GM12878 (cell line): ENCODE measurements at regions not wholly inside any gene's neighbourhood (a gene's known extent, or its start where the extent isn't known, plus 50 kb on each side); places are given as distances from the start of the nearest gene placed in this dataset.

ENCODE experiments used
- ATAC-seq: fragments of 200-7000 bp; cut with Tn5 transposase; 3 replicates; pipeline ENCODE4 v1.9.1; 2020; ENCODE audit warnings: mild to moderate bottlenecking, moderate library complexity
- BruUV-seq: library from RNA; stranded (reverse); fragments of 400-500 nt; replicated peaks from 2 replicates; lab custom pipeline; 2021; lab: Mats Ljungman, UMichigan
- CTCF ChIA-PET: fragments of 300-600 bp; sonication (Branson Sonifier 250); formaldehyde crosslinking; extraction: SDS; loops from one replicate; lab custom pipeline; 2021; ENCODE audit warnings: inconsistent platforms; lab: Yijun Ruan, JAX
- POLR2A ChIA-PET: fragments of 350-600 bp; formaldehyde crosslinking; extraction: SDS; loops from one replicate; lab custom pipeline; 2021; ENCODE audit warnings: inconsistent platforms; lab: Charles Lee
- RAD21 ChIA-PET: fragments of 300-600 bp; sonication (Branson Sonifier 250); formaldehyde crosslinking; loops from one replicate; lab custom pipeline; 2023; ENCODE audit warnings: antibody characterized with exemption; ENCODE audit not compliant: unreplicated experiment; lab: Charles Lee
- SMC1A ChIA-PET: fragments of 300-600 bp; sonication (Branson Sonifier 250); formaldehyde crosslinking; loops from one replicate; lab custom pipeline; 2023; ENCODE audit not compliant: unreplicated experiment, uncharacterized antibody; lab: Charles Lee
- DNase-seq: peaks from one replicate; pipeline ENCODE4 v3.0.0-alpha.2; 2011; ENCODE audit warnings: low read depth, low spot score
- FAIRE-seq: peaks from 3 replicates; lab custom pipeline; 2011; peaks lifted over from hg19 to GRCh38; lab: Jason Lieb, UNC
- H2AFZ ChIP-seq: 2 replicates; pipeline ENCODE4 v1.6.0; 2011; ENCODE audit warnings: low read depth, low read length, control low read depth; ENCODE audit not compliant: control insufficient read depth
- H3K27ac ChIP-seq: 2 replicates; pipeline ENCODE4 v1.5.1; 2011; ENCODE audit warnings: control low read depth; ENCODE audit not compliant: control insufficient read depth, insufficient read depth
- H3K27me3 ChIP-seq, 2 experiments: replicated peaks in 1 of 2; 2 replicates each; pipeline versions ENCODE4 v1.6.0 to v1.6.1; 2011; ENCODE audit warnings: low read length in 1 of 2; ENCODE audit not compliant: control insufficient read depth in 2 of 2, insufficient read depth in 2 of 2
- H3K36me3 ChIP-seq, 2 experiments: 2 replicates each; pipeline ENCODE4 v1.5.1; 2011; ENCODE audit warnings: low read length in 1 of 2; ENCODE audit not compliant: control insufficient read depth in 2 of 2, insufficient read depth in 2 of 2
- H3K4me1 ChIP-seq: 2 replicates; pipeline ENCODE4 v1.6.1; 2011; ENCODE audit warnings: mild to moderate bottlenecking, low read length, moderate library complexity, mixed read lengths; ENCODE audit not compliant: control insufficient read depth, insufficient read depth
- H3K4me2 ChIP-seq: 2 replicates; pipeline ENCODE4 v1.6.0; 2011; ENCODE audit warnings: control low read depth; ENCODE audit not compliant: control insufficient read depth, insufficient read depth
- H3K4me3 ChIP-seq: fragments of 200-600 bp; sonication (generic); 2 replicates; pipeline ENCODE4 v1.5.1; 2016
- H3K79me2 ChIP-seq: 2 replicates; pipeline ENCODE4 v1.6.0; 2011; ENCODE audit warnings: low read length; ENCODE audit not compliant: control insufficient read depth, insufficient read depth
- H3K9ac ChIP-seq: 2 replicates; pipeline ENCODE4 v1.8.0; 2011; ENCODE audit warnings: low read length, control low read depth, mixed read lengths; ENCODE audit not compliant: control insufficient read depth, insufficient read depth
- H3K9me3 ChIP-seq: replicated peaks from 3 replicates; pipeline ENCODE4 v1.5.1; 2011; ENCODE audit warnings: mild to moderate bottlenecking, low read length; ENCODE audit not compliant: control insufficient read depth, insufficient read depth
- H4K20me1 ChIP-seq: 2 replicates; pipeline ENCODE4 v1.6.0; 2011; ENCODE audit not compliant: control insufficient read depth, insufficient read depth
- BMI1 ChIP-seq: fragments of 450-650 bp; IDR thresholded peaks from 2 replicates; pipeline ENCODE4 v1.6.1; 2016; ENCODE audit warnings: mild to moderate bottlenecking, moderate library complexity, borderline replicate concordance
- CHD2 ChIP-seq: IDR thresholded peaks from 2 replicates; pipeline ENCODE4 v1.6.1; 2011; ENCODE audit warnings: low read depth, low read length, improper control_type of control experiment, borderline replicate concordance
- CREM ChIP-seq: IDR thresholded peaks from 2 replicates; pipeline ENCODE4 v1.6.1; 2014; ENCODE audit warnings: antibody characterized with exemption, low read depth
- FOXK2 ChIP-seq: fragments of 450-650 bp; IDR thresholded peaks from 2 replicates; pipeline ENCODE4 v1.6.1; 2017; ENCODE audit warnings: mild to moderate bottlenecking, moderate library complexity
- GABPA ChIP-seq: IDR thresholded peaks from 2 replicates; pipeline ENCODE4 v1.6.1; 2014; ENCODE audit warnings: antibody characterized with exemption, low read depth, mild to moderate bottlenecking, inconsistent platforms
- HCFC1 ChIP-seq: fragments of 150-350 bp; IDR thresholded peaks from 2 replicates; pipeline ENCODE4 v1.6.1; 2014; ENCODE audit warnings: low read length
- IKZF2 ChIP-seq, 2 experiments: fragments of 450-650 bp; IDR thresholded peaks; 2 replicates each; pipeline ENCODE4 v1.6.1; 2017; ENCODE audit warnings: mild to moderate bottlenecking in 2 of 2, moderate library complexity in 2 of 2
- KAT2A ChIP-seq: conservative IDR thresholded peaks from 2 replicates; pipeline ENCODE4 v1.6.1; 2011; ENCODE audit warnings: low read depth, low read length; ENCODE audit not compliant: control insufficient read depth
- MEF2B ChIP-seq: fragments of 450-650 bp; IDR thresholded peaks from 2 replicates; pipeline ENCODE4 v1.6.1; 2018; ENCODE audit warnings: mild to moderate bottlenecking, moderate library complexity; ENCODE audit not compliant: partially characterized antibody, poor library complexity, severe bottlenecking
- MTA2 ChIP-seq: fragments of 450-650 bp; IDR thresholded peaks from 2 replicates; pipeline ENCODE4 v1.6.1; 2016; ENCODE audit warnings: low read depth, mild to moderate bottlenecking, moderate library complexity
- MTA3 ChIP-seq: IDR thresholded peaks from 2 replicates; pipeline ENCODE4 v1.6.1; 2012; ENCODE audit warnings: low read length, inconsistent platforms, borderline replicate concordance
- MYB ChIP-seq: fragments of 150-350 bp; IDR thresholded peaks from 2 replicates; pipeline ENCODE4 v1.6.1; 2014; ENCODE audit warnings: mild to moderate bottlenecking, low read depth, low read length, borderline replicate concordance
- NFIC ChIP-seq: IDR thresholded peaks from 2 replicates; pipeline ENCODE4 v1.6.1; 2012; ENCODE audit warnings: low read depth, mild to moderate bottlenecking, inconsistent platforms, low read length, moderate library complexity
- NFYB ChIP-seq: IDR thresholded peaks from 2 replicates; pipeline ENCODE4 v1.6.1; 2011; ENCODE audit warnings: low read depth, mild to moderate bottlenecking, low read length, improper control_type of control experiment, moderate library complexity; ENCODE audit not compliant: insufficient read depth
- PML ChIP-seq: IDR thresholded peaks from 2 replicates; pipeline ENCODE4 v1.6.1; 2012; ENCODE audit warnings: low read length, inconsistent platforms
- POLR2AphosphoS2 ChIP-seq: IDR thresholded peaks from 2 replicates; pipeline ENCODE4 v1.6.1; 2011; ENCODE audit warnings: low read depth, mild to moderate bottlenecking, low read length, improper control_type of control experiment, moderate library complexity
- SMAD5 ChIP-seq: IDR thresholded peaks from 2 replicates; pipeline ENCODE4 v1.6.1; 2016; ENCODE audit warnings: antibody characterized with exemption, low read depth
- SP1 ChIP-seq: IDR thresholded peaks from one replicate; pipeline ENCODE4 v1.6.1; 2011; ENCODE audit warnings: low read depth, low read length
- SREBF1 ChIP-seq: IDR thresholded peaks from 2 replicates; pipeline ENCODE4 v1.6.1; 2012; ENCODE audit warnings: mild to moderate bottlenecking, low read length
- TBL1XR1 ChIP-seq: IDR thresholded peaks from 2 replicates; pipeline ENCODE4 v1.6.1; 2012; ENCODE audit warnings: low read depth, low read length, improper control_type of control experiment
- YBX1 ChIP-seq: fragments of 450-650 bp; IDR thresholded peaks from 2 replicates; pipeline ENCODE4 v1.6.1; 2016; ENCODE audit warnings: antibody characterized with exemption
- ZNF24 ChIP-seq: fragments of 450-650 bp; IDR thresholded peaks from 2 replicates; pipeline ENCODE4 v1.6.1; 2017; ENCODE audit warnings: antibody characterized with exemption, mild to moderate bottlenecking
- ZNF274 ChIP-seq: IDR thresholded peaks from one replicate; pipeline ENCODE4 v1.8.0; 2011; ENCODE audit not compliant: insufficient read length, insufficient read depth
- ZNF384 ChIP-seq: IDR thresholded peaks from 2 replicates; pipeline ENCODE4 v1.6.1; 2012; ENCODE audit warnings: low read depth, mild to moderate bottlenecking, low read length, improper control_type of control experiment, borderline replicate concordance
- WGBS: methylation state at CpG from one replicate; pipeline ENCODE4 v1.1.6; 2016; ENCODE audit warnings: low lambda C conversion rate; ENCODE audit not compliant: insufficient replicate concordance, insufficient coverage; ENCODE audit errors: missing lambda C conversion rate; 5-methylcytosine and 5-hydroxymethylcytosine counted together
- in situ Hi-C: fragments of 300-500 bp; cut with MboI; formaldehyde crosslinking; loops from 9 replicates; pipeline ENCODE4 v1.14.3; 2018; ENCODE audit warnings: mixed read lengths
- intact Hi-C: fragments of 100-400 bp; cut with micrococcal nuclease; formaldehyde crosslinking; loops from one replicate; pipeline ENCODE4 v1.14.2; 2022; ENCODE audit not compliant: unreplicated experiment
- TF ChIP-seq, protein P1 (sequence below): fragments of 450-650 bp; IDR thresholded peaks from 2 replicates; pipeline ENCODE4 v1.6.1; 2017; ENCODE audit warnings: mild to moderate bottlenecking
- TF ChIP-seq, protein P2 (sequence below): IDR thresholded peaks from 2 replicates; pipeline ENCODE4 v1.6.1; 2012; ENCODE audit warnings: low read depth, low read length, improper control_type of control experiment

DNA sequence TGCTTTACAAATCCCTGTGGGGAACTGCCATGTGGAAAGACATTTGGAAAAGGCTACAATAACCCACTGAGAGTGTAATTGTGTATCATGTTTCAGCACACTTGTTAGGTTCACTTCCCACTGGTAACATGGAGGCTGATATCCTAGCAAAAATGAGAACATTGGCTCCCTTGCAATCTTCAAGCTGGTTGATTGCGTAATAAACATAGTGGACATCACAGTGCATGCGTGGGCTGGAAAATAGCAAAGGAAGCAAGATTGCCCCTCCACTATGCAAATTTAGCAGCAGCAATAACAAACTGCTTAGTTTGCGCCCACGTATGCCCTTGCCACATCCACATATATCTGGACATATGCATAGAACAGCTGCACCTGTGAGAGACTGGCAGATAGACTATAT lies 410.2 kb downstream of the MEI4 start (continued):
- TF ChIP-seq CHD2 (no peak), SMAD5 (no peak), MYB (no peak), NFIC (no peak), FOXK2 (no peak), SREBF1 (no peak)

DNA sequence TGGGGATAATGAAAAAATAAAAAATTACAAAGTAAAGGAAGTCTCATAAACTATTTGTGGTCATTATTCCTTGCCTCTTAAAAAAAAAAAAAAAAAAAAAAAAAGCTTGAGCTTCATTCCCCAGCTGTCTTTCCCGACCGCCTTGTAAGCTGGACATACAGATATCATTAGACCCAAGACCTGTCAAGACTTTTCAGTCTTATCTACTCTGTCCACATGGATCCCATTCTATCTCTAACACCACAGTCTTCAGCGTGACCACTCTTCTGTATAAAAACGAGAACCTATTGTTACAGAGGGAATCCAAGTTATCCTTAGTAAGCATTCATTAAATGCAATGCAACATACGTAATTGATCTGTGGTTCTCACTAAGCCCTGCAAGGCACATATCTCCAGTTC lies 423.5 kb downstream of the MEI4 start:
- POLR2A ChIA-PET, result no interaction called here
- Histone ChIP-seq H3K27me3 (no peaks in the 10 kb centered on the region), H3K36me3 (no peaks in the 10 kb centered on the region), H3K27ac (no peak overlapping the region), H3K79me2 (no peaks in the 10 kb centered on the region), H3K4me1 (no peaks in the 10 kb centered on the region), H3K4me2 (no peak overlapping the region), H3K9me3 (no peaks in the 10 kb centered on the region), H3K4me3 (no peak overlapping the region), H2AFZ (no peak overlapping the region), H4K20me1 (no peaks in the 10 kb centered on the region), H3K9ac (no peak overlapping the region)
- FAIRE-seq (no peak), ATAC-seq (no peak), DNase-seq (no peak)
- TF ChIP-seq MTA3 (no peak), CREM (no peak), SP1 (no peak), TBL1XR1 (no peak), YBX1 (no peak), KAT2A (no peak), GABPA (no peak), POLR2AphosphoS2 (no peak), IKZF2 (IDR thresholded peaks at IDR 0.05) (no peak), ZNF24 (no peak), BMI1 (no peak), ZNF274 (no peak), PML (no peak), ZNF384 (no peak), NFYB (no peak), MEF2B (no peak), HCFC1 (no peak), MTA2 (no peak)
- TF ChIP-seq, protein P1, sequence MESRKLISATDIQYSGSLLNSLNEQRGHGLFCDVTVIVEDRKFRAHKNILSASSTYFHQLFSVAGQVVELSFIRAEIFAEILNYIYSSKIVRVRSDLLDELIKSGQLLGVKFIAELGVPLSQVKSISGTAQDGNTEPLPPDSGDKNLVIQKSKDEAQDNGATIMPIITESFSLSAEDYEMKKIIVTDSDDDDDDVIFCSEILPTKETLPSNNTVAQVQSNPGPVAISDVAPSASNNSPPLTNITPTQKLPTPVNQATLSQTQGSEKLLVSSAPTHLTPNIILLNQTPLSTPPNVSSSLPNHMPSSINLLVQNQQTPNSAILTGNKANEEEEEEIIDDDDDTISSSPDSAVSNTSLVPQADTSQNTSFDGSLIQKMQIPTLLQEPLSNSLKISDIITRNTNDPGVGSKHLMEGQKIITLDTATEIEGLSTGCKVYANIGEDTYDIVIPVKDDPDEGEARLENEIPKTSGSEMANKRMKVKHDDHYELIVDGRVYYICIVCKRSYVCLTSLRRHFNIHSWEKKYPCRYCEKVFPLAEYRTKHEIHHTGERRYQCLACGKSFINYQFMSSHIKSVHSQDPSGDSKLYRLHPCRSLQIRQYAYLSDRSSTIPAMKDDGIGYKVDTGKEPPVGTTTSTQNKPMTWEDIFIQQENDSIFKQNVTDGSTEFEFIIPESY, result no peak
- TF ChIP-seq, protein P2, sequence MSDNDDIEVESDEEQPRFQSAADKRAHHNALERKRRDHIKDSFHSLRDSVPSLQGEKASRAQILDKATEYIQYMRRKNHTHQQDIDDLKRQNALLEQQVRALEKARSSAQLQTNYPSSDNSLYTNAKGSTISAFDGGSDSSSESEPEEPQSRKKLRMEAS, result no peak
- SMC1A ChIA-PET, result interaction anchor here (1.8 kb wide), 1 partner anchor 77 kb away, joined by 3 read pairs; no protein-coding TSS in a partner anchor
- in situ Hi-C loops (no loop called here), intact Hi-C loops (no loop called here)
- CTCF ChIA-PET, result no interaction called here
- 29% methylated on average over 5 of the region's 5 CpGs for WGBS
- RAD21 ChIA-PET, result no interaction called here
- no TSS peak for BruUV-seq
